ENCODE measurements at regions not wholly inside any gene's neighbourhood (a gene's known extent, or its start where the extent isn't known, plus 50 kb on each side); places are given as distances from the start of the nearest gene placed in this dataset.

GRCh38 chr11:134758342-134758931 lies 346.4 kb upstream of the B3GAT1 start:
- TF ChIP-seq FOXP1 (CRISPR knock-in tag; IDR thresholded peaks at IDR 0.05; ENCODE audit: borderline replicate concordance) (no peak), E2F1 (CRISPR knock-in tag; IDR thresholded peaks at IDR 0.05) (no peak), CTCF (IDR thresholded peaks at IDR 0.05) (no peak), ZNF512 (CRISPR knock-in tag; IDR thresholded peaks at IDR 0.05; ENCODE audit: borderline replicate concordance) (no peak), MLX (CRISPR knock-in tag; IDR thresholded peaks at IDR 0.05) (no peak), FOXP4 (CRISPR knock-in tag; IDR thresholded peaks at IDR 0.05) (no peak), SP1 (CRISPR knock-in tag; conservative IDR thresholded peaks at IDR 0.05) (no peak), ZNF232 (CRISPR knock-in tag; IDR thresholded peaks at IDR 0.05) (no peak), CBFB (CRISPR knock-in tag; IDR thresholded peaks at IDR 0.05; ENCODE audit: low read depth) (no peak), STAT6 (CRISPR knock-in tag; conservative IDR thresholded peaks at IDR 0.05; ENCODE audit: low read depth) (no peak), ARID4B (CRISPR knock-in tag; IDR thresholded peaks at IDR 0.05; ENCODE audit: borderline replicate concordance) (no peak), GABPB1 (CRISPR knock-in tag; IDR thresholded peaks at IDR 0.05) (no peak)
- peaks cover 29% of the 10 kb centered on the region for H3K27me3 Mint-ChIP-seq (ENCODE audit: low read depth)
- H3K9me3 Mint-ChIP-seq, result peaks cover 6% of the 10 kb centered on the region
- H3K4me3 Mint-ChIP-seq, result no peak overlapping the region
- no peak overlapping the region for H3K27ac Mint-ChIP-seq
- ATAC-seq, result no peak
- H3K36me3 Mint-ChIP-seq, result no peaks in the 10 kb centered on the region; the same call in 1 of the 2 replicates
- ChIA-PET CTCF (interaction anchor here (1.4 kb wide), 1 partner anchor 27 kb away, joined by 3 read pairs; no protein-coding TSS in a partner anchor), POLR2A (no interaction called here)
- H3K4me1 Mint-ChIP-seq, result peaks cover 9% of the 10 kb centered on the region; the same call in 1 of the 2 replicates
- no peak for DNase-seq (ENCODE audit: low spot score)

Measured in WTC11 (cell line).